Panc1 (cell line): ENCODE measurements at regions not wholly inside any gene's neighbourhood (a gene's known extent, or its start where the extent isn't known, plus 50 kb on each side); places are given as distances from the start of the nearest gene placed in this dataset.

ENCODE experiments used
- ATAC-seq: fragments of 200-7000 bp; cut with Tn5 transposase; 2 replicates; pipeline ENCODE4 v1.9.1; 2020; ENCODE audit warnings: mild to moderate bottlenecking, moderate library complexity
- BruUV-seq: library from RNA; stranded (reverse); fragments of 400-500 nt; replicated peaks from 2 replicates; lab custom pipeline; 2021; lab: Mats Ljungman, UMichigan
- CTCF ChIA-PET: fragments of 300-600 bp; sonication (Branson Sonifier 250); formaldehyde crosslinking; loops from one replicate; lab custom pipeline; 2022; ENCODE audit warnings: antibody characterized with exemption; lab: Charles Lee
- POLR2A ChIA-PET: fragments of 300-600 bp; sonication (Branson Sonifier 250); formaldehyde crosslinking; loops from one replicate; lab custom pipeline; 2022; ENCODE audit warnings: antibody characterized with exemption; lab: Charles Lee
- DNase-seq: peaks from one replicate; pipeline ENCODE4 v3.0.0-alpha.2; 2010; ENCODE audit warnings: low read depth, low spot score
- H3K27ac ChIP-seq: 2 replicates; pipeline ENCODE4 v1.5.1; 2011; ENCODE audit warnings: mild to moderate bottlenecking, low read length, inconsistent platforms
- H3K27me3 ChIP-seq: fragments of 200-500 bp; sonication (Bioruptor generic); 2 replicates; pipeline ENCODE4 v1.6.0; 2014; ENCODE audit warnings: low read length, inconsistent platforms; ENCODE audit not compliant: control insufficient read depth, insufficient read depth
- H3K36me3 ChIP-seq: fragments of 200-500 bp; sonication (Bioruptor generic); 2 replicates; pipeline ENCODE4 v1.5.1; 2014; ENCODE audit warnings: inconsistent platforms, mild to moderate bottlenecking, low read length, moderate library complexity; ENCODE audit not compliant: control insufficient read depth, insufficient read depth
- H3K4me1 ChIP-seq: 2 replicates; pipeline ENCODE4 v1.5.1; 2011; ENCODE audit warnings: inconsistent platforms, mild to moderate bottlenecking, low read length, moderate library complexity; ENCODE audit not compliant: control insufficient read depth, insufficient read depth
- H3K4me3 ChIP-seq, 2 experiments: 2 replicates each; pipeline ENCODE4 v1.5.1; 2011 to 2012; ENCODE audit warnings: low read depth in 2 of 2, low read length in 2 of 2, mild to moderate bottlenecking in 2 of 2, inconsistent platforms in 1 of 2, moderate library complexity in 1 of 2
- H3K9me3 ChIP-seq: fragments of 200-500 bp; sonication (Bioruptor generic); 2 replicates; pipeline ENCODE4 v1.5.1; 2014; ENCODE audit warnings: low read depth, mild to moderate bottlenecking, inconsistent platforms, low read length, moderate library complexity; ENCODE audit not compliant: control insufficient read depth, insufficient read depth
- POLR2AphosphoS5 ChIP-seq: IDR thresholded peaks from 2 replicates; pipeline ENCODE4 v1.6.1; 2012; ENCODE audit warnings: mild to moderate bottlenecking, low read depth, low read length, moderate library complexity
- SIN3A ChIP-seq: IDR thresholded peaks from 2 replicates; pipeline ENCODE4 v1.6.1; 2012; ENCODE audit warnings: low read depth, mild to moderate bottlenecking, low read length, moderate library complexity, borderline replicate concordance; ENCODE audit not compliant: insufficient read depth
- TCF7L2 ChIP-seq: IDR thresholded peaks from 2 replicates; pipeline ENCODE4 v1.6.1; 2011; ENCODE audit warnings: mild to moderate bottlenecking, low read depth, low read length, inconsistent platforms
- in situ Hi-C: cut with HindIII; loops from 2 replicates; pipeline ENCODE4 v1.10.0; 2016; ENCODE audit warnings: low sequenced_read_pairs, low pct_unique_long_range_greater_than_20kb
- intact Hi-C: fragments of 100-400 bp; cut with micrococcal nuclease; formaldehyde crosslinking; loops from one replicate; pipeline ENCODE4 v1.10.0; 2022; ENCODE audit not compliant: unreplicated experiment
- TF ChIP-seq, protein P1 (sequence below): fragments of 450-650 bp; IDR thresholded peaks from 2 replicates; pipeline ENCODE4 v1.5.1; 2017; ENCODE audit warnings: mild to moderate bottlenecking
- TF ChIP-seq, protein P2 (sequence below), 2 experiments: IDR thresholded peaks; 2 replicates each; pipeline ENCODE4 v1.6.1; 2011 to 2012; ENCODE audit warnings: low read depth in 2 of 2, control low read depth in 1 of 2, low read length in 1 of 2, mild to moderate bottlenecking in 1 of 2, moderate library complexity in 1 of 2; ENCODE audit not compliant: insufficient read depth in 1 of 2

DNA sequence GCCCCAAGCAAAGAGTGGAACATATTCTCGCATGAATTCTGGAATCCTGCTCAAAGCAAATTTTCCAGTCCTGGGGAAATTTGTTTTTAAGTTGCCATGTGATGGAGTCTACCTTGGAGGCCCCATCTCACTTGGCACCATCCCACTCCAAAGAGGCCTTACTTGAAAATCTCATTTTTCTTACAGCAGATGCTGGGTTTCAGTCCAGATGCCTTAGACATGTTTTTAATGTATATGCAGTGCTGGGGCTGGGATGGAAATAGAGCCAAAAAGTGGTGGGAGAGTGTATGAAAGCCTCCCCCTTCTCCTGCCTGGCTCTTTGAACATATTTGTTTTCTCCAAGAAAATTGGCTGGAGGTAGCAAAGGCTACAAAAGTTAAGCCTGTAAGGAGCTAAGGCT, 493.7 kb downstream of the ENC1 start:
- H3K27ac ChIP-seq: no peak overlapping the region
- TF ChIP-seq, protein P1, sequence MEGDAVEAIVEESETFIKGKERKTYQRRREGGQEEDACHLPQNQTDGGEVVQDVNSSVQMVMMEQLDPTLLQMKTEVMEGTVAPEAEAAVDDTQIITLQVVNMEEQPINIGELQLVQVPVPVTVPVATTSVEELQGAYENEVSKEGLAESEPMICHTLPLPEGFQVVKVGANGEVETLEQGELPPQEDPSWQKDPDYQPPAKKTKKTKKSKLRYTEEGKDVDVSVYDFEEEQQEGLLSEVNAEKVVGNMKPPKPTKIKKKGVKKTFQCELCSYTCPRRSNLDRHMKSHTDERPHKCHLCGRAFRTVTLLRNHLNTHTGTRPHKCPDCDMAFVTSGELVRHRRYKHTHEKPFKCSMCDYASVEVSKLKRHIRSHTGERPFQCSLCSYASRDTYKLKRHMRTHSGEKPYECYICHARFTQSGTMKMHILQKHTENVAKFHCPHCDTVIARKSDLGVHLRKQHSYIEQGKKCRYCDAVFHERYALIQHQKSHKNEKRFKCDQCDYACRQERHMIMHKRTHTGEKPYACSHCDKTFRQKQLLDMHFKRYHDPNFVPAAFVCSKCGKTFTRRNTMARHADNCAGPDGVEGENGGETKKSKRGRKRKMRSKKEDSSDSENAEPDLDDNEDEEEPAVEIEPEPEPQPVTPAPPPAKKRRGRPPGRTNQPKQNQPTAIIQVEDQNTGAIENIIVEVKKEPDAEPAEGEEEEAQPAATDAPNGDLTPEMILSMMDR: no peak
- TF ChIP-seq POLR2AphosphoS5 (no peak), SIN3A (no peak), TCF7L2 (no peak)
- TF ChIP-seq, protein P2, sequence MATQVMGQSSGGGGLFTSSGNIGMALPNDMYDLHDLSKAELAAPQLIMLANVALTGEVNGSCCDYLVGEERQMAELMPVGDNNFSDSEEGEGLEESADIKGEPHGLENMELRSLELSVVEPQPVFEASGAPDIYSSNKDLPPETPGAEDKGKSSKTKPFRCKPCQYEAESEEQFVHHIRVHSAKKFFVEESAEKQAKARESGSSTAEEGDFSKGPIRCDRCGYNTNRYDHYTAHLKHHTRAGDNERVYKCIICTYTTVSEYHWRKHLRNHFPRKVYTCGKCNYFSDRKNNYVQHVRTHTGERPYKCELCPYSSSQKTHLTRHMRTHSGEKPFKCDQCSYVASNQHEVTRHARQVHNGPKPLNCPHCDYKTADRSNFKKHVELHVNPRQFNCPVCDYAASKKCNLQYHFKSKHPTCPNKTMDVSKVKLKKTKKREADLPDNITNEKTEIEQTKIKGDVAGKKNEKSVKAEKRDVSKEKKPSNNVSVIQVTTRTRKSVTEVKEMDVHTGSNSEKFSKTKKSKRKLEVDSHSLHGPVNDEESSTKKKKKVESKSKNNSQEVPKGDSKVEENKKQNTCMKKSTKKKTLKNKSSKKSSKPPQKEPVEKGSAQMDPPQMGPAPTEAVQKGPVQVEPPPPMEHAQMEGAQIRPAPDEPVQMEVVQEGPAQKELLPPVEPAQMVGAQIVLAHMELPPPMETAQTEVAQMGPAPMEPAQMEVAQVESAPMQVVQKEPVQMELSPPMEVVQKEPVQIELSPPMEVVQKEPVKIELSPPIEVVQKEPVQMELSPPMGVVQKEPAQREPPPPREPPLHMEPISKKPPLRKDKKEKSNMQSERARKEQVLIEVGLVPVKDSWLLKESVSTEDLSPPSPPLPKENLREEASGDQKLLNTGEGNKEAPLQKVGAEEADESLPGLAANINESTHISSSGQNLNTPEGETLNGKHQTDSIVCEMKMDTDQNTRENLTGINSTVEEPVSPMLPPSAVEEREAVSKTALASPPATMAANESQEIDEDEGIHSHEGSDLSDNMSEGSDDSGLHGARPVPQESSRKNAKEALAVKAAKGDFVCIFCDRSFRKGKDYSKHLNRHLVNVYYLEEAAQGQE (IDR thresholded peaks at IDR 0.05; ENCODE audit: insufficient read depth in 1 of 2, low read depth in 2 of 2, low read length in 1 of 2): no peak
- no peak overlapping the region for H3K4me3 ChIP-seq
- ATAC-seq (no peak), DNase-seq (no peak)
- H3K27me3 ChIP-seq: no peaks in the 10 kb centered on the region; the same call in 1 of the 2 replicates
- intact Hi-C loops: no loop called here
- H3K36me3 ChIP-seq: no peaks in the 10 kb centered on the region
- CTCF ChIA-PET: no interaction called here
- POLR2A ChIA-PET: no interaction called here
- BruUV-seq: no TSS peak
- in situ Hi-C loops: no loop called here
- no peaks in the 10 kb centered on the region for H3K4me1 ChIP-seq
- no peaks in the 10 kb centered on the region for H3K9me3 ChIP-seq

DNA sequence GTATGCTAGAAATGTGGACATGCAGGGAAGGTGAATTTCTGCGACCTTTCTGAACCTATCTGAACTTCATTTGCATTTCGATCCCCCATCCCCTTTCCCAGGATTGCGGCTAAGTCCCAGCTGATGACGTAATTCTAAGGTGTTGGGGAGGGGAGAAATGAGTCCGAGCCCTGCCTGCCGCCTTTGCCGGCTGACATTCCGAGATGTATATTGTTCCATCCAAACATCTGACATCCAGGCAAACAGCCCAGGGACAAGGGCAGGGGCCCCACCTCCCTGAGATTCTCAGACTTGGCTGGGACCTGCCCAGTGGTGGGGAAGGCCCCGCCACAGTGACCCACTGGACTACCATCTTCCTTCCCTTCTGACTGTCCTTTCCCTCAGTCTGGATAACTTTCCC, 494.6 kb downstream of the ENC1 start:
- ChIA-PET POLR2A (no interaction called here), CTCF (no interaction called here)
- in situ Hi-C loops: no loop called here

More for the DNA sequence above, 494.6 kb downstream of the ENC1 start:
- Histone ChIP-seq H3K9me3 (no peaks in the 10 kb centered on the region), H3K36me3 (no peaks in the 10 kb centered on the region), H3K4me1 (no peaks in the 10 kb centered on the region), H3K4me3 (no peak overlapping the region), H3K27ac (no peak overlapping the region), H3K27me3 (no peaks in the 10 kb centered on the region; the same call in 1 of the 2 replicates)
- DNase-seq (no peak), ATAC-seq (no peak)
- intact Hi-C loops: no loop called here
- BruUV-seq: no TSS peak
- TF ChIP-seq, protein P2 (IDR thresholded peaks at IDR 0.05; ENCODE audit: insufficient read depth in 1 of 2, low read depth in 2 of 2, low read length in 1 of 2): no peak
- no peak for TF ChIP-seq POLR2AphosphoS5
- TF ChIP-seq SIN3A: no peak
- TF ChIP-seq, protein P1: no peak
- no peak for TF ChIP-seq TCF7L2
